Loucy (cell line): ENCODE measurements at regions not wholly inside any gene's neighbourhood (a gene's known extent, or its start where the extent isn't known, plus 50 kb on each side); places are given as distances from the start of the nearest gene placed in this dataset.

Experiments used
- EZH2phosphoT487 ChIP-seq: fragments of 200-600 bp; IDR thresholded peaks from 2 replicates; pipeline ENCODE4 v1.6.1; 2018; ENCODE audit warnings: antibody characterized with exemption, mild to moderate bottlenecking, moderate library complexity, borderline replicate concordance
- TF ChIP-seq, protein P1 (sequence below): fragments of 200-600 bp; sonication (generic); conservative IDR thresholded peaks from 2 replicates; pipeline ENCODE4 v1.5.1; 2014; ENCODE audit warnings: mild to moderate bottlenecking, antibody characterized with exemption, low read length

DNA sequence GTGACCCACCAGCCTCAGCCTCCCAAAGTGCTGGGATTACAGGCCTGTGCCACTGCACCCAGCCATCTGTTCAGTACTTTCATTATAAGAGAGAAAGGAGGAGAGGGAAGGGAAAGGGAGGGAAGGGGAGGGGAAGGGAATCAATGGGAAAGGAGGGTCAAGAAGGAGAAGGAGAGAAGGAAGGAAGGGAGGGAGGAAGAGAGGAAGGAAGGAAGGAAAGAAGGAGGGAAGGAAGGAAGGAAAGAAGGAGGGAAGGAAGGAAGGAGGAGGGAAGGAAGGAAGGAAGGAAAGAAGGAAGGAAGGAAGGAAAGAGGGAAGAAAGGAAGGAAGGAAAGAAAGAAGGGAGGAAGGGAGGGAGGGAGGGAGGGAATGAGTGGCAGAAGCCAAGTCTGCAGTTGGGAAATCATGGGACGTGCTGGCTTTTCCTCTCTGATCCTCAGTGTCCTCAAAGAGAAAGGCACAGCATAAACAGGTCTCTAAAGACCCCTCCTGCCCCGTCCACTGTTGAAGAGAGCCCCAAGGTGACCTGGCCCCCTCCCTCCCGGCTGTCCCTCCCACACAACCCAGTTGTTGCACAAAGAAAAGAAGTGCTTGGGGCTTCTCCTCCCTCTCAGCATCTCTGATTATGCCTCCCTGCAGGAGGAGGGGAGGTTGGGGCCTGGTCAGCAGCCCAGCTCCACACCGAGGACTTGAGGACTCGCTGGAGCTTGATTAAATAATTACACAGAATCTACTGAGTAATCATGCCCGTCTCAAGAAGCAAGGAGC, 69.1 kb upstream of the TOP1 start:
- TF ChIP-seq, protein P1, sequence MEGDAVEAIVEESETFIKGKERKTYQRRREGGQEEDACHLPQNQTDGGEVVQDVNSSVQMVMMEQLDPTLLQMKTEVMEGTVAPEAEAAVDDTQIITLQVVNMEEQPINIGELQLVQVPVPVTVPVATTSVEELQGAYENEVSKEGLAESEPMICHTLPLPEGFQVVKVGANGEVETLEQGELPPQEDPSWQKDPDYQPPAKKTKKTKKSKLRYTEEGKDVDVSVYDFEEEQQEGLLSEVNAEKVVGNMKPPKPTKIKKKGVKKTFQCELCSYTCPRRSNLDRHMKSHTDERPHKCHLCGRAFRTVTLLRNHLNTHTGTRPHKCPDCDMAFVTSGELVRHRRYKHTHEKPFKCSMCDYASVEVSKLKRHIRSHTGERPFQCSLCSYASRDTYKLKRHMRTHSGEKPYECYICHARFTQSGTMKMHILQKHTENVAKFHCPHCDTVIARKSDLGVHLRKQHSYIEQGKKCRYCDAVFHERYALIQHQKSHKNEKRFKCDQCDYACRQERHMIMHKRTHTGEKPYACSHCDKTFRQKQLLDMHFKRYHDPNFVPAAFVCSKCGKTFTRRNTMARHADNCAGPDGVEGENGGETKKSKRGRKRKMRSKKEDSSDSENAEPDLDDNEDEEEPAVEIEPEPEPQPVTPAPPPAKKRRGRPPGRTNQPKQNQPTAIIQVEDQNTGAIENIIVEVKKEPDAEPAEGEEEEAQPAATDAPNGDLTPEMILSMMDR, result no peak
- no peak for TF ChIP-seq EZH2phosphoT487
